B cell (primary cell): ENCODE measurements at regions not wholly inside any gene's neighbourhood (a gene's known extent, or its start where the extent isn't known, plus 50 kb on each side); places are given as distances from the start of the nearest gene placed in this dataset.

Experiments
- ATAC-seq: fragments of 200-7000 bp; cut with Tn5 transposase; one replicate; pipeline ENCODE4 v1.10.0; 2021; ENCODE audit warnings: low read depth, mild to moderate bottlenecking, moderate number of reproducible peaks, moderate library complexity
- CTCF ChIA-PET: fragments of 350-600 bp; sonication (Branson Sonifier 250); formaldehyde crosslinking; loops from one replicate; lab custom pipeline; 2021; ENCODE audit warnings: antibody characterized with exemption, inconsistent platforms; lab: Charles Lee
- POLR2A ChIA-PET: fragments of 350-600 bp; sonication (Branson Sonifier 250); formaldehyde crosslinking; loops from one replicate; lab custom pipeline; 2021; ENCODE audit warnings: antibody characterized with exemption; lab: Charles Lee
- DNase-seq: peaks from one replicate; pipeline ENCODE4 v3.0.0; 2013
- H2AFZ ChIP-seq: 2 replicates; pipeline ENCODE4 v1.6.1; 2012; ENCODE audit warnings: mild to moderate bottlenecking, low read depth, low read length; ENCODE audit not compliant: insufficient read depth, poor library complexity, severe bottlenecking
- H3K27ac ChIP-seq, 2 donors: 1 replicate in 1 of 2; 2 replicates in 1 of 2; pipeline ENCODE4 v1.5.1; 2012 to 2013; ENCODE audit warnings: low read length in 2 of 2, mild to moderate bottlenecking in 2 of 2, moderate library complexity in 1 of 2
- H3K27me3 ChIP-seq, 4 experiments: fragments of 200-600 bp in 1 of 4; sonication (generic) in 1 of 4; replicated peaks in 1 of 4; 1 replicate in 2 of 4; 2 replicates in 2 of 4; pipeline versions ENCODE4 v1.6.1 to v1.7.0; 2013 to 2016; ENCODE audit warnings: low read length in 3 of 4, mild to moderate bottlenecking in 2 of 4, mixed read lengths in 1 of 4, moderate library complexity in 1 of 4; ENCODE audit not compliant: insufficient read depth in 4 of 4, control insufficient read depth in 3 of 4; ENCODE audit errors: control extremely low read depth in 1 of 4
- H3K36me3 ChIP-seq, 2 experiments: replicated peaks in 1 of 2; 1 replicate in 1 of 2; 2 replicates in 1 of 2; pipeline versions ENCODE4 v1.6.1 to v1.7.1; 2013; ENCODE audit warnings: low read length in 1 of 2; ENCODE audit not compliant: insufficient read depth in 2 of 2, control insufficient read depth in 1 of 2; ENCODE audit errors: control extremely low read depth in 1 of 2, extremely low read depth in 1 of 2
- H3K4me1 ChIP-seq, 2 donors: fragments of 200-600 bp in 1 of 2; sonication (generic) in 1 of 2; 1 replicate in 1 of 2; 2 replicates in 1 of 2; pipeline versions ENCODE4 v1.5.1 to v1.6.1; 2013 to 2017; ENCODE audit warnings: low read length in 2 of 2; ENCODE audit not compliant: control insufficient read depth in 2 of 2, insufficient read depth in 2 of 2
- H3K4me2 ChIP-seq: replicated peaks from 2 replicates; pipeline ENCODE3; 2012; ENCODE audit warnings: mild to moderate bottlenecking, low read depth, low read length; ENCODE audit not compliant: poor library complexity, severe bottlenecking
- H3K4me3 ChIP-seq, 5 experiments: fragments of 200-600 bp in 1 of 5; sonication (generic) in 1 of 5; 1 replicate in 3 of 5; 2 replicates in 2 of 5; pipeline versions ENCODE4 v1.5.1 to v1.7.0; 2011 to 2016; ENCODE audit warnings: low read length in 4 of 5, mild to moderate bottlenecking in 4 of 5, low read depth in 2 of 5, control low read depth in 1 of 5, moderate library complexity in 1 of 5; ENCODE audit not compliant: insufficient read depth in 1 of 5; ENCODE audit errors: control extremely low read depth in 1 of 5, extremely low read depth in 1 of 5
- H3K79me2 ChIP-seq: fragments of 200-600 bp; sonication (generic); one replicate; pipeline ENCODE4 v1.6.0; 2016; ENCODE audit warnings: low read length; ENCODE audit not compliant: control insufficient read depth, insufficient read depth
- H3K9ac ChIP-seq: fragments of 200-600 bp; sonication (generic); 2 replicates; pipeline ENCODE4 v1.6.1; 2017; ENCODE audit warnings: mild to moderate bottlenecking, low read length, moderate library complexity
- H3K9me3 ChIP-seq, 3 donors: one replicate each; pipeline versions ENCODE4 v1.6.1 to v1.7.1; 2013; ENCODE audit warnings: low read length in 2 of 3; ENCODE audit not compliant: control insufficient read depth in 2 of 3, insufficient read depth in 1 of 3; ENCODE audit errors: control extremely low read depth in 1 of 3
- H4K20me1 ChIP-seq: 2 replicates; pipeline ENCODE4 v1.6.0; 2012; ENCODE audit warnings: mild to moderate bottlenecking, low read length; ENCODE audit not compliant: insufficient read depth, control insufficient read depth, poor library complexity, severe bottlenecking
- H3K27ac Mint-ChIP-seq: one replicate; pipeline ENCODE4 v1.8.0; 2021; ENCODE audit warnings: mixed read lengths
- H3K27me3 Mint-ChIP-seq: one replicate; pipeline ENCODE4 v1.8.0; 2021; ENCODE audit warnings: mixed read lengths
- H3K4me1 Mint-ChIP-seq: one replicate; pipeline ENCODE4 v1.8.0; 2021; ENCODE audit warnings: mixed read lengths
- H3K4me3 Mint-ChIP-seq: one replicate; pipeline ENCODE4 v1.8.0; 2021; ENCODE audit warnings: mixed read lengths
- H3K9me3 Mint-ChIP-seq: one replicate; pipeline ENCODE4 v1.8.0; 2022; ENCODE audit warnings: mixed read lengths; ENCODE audit not compliant: insufficient read depth
- EZH2 ChIP-seq: IDR thresholded peaks from 2 replicates; pipeline ENCODE4 v1.6.1; 2012; ENCODE audit warnings: borderline replicate concordance, low read depth, mild to moderate bottlenecking, moderate library complexity, low read length; ENCODE audit not compliant: insufficient read depth, poor library complexity, severe bottlenecking
- WGBS: methylation state at CpG from one replicate; pipeline ENCODE4 v1.1.5; 2013; ENCODE audit warnings: missing lambda C conversion rate; ENCODE audit not compliant: insufficient coverage; 5-methylcytosine and 5-hydroxymethylcytosine counted together
- intact Hi-C: fragments of 100-400 bp; cut with micrococcal nuclease; formaldehyde crosslinking; loops from one replicate; pipeline ENCODE4 v1.10.0; 2022
- TF ChIP-seq, protein P1 (sequence below): fragments of 200-600 bp; IDR thresholded peaks from one replicate; pipeline ENCODE4 v1.8.0; 2022; ENCODE audit warnings: antibody characterized with exemption, mild to moderate bottlenecking

- Mint-ChIP-seq H3K4me1 (no peaks in the 10 kb centered on the region), H3K9me3 (no peaks in the 10 kb centered on the region), H3K27ac (no peak overlapping the region), H3K4me3 (no peak overlapping the region), H3K27me3 (no peaks in the 10 kb centered on the region)
- Histone ChIP-seq H3K4me3 (no peak overlapping the region), H3K9ac (no peak overlapping the region), H3K4me1 (no peaks in the 10 kb centered on the region), H3K27me3 (no peaks in the 10 kb centered on the region), H3K27ac (no peak overlapping the region), H4K20me1 (no peaks in the 10 kb centered on the region), H2AFZ (no peak overlapping the region), H3K4me2 (no peak overlapping the region), H3K79me2 (no peaks in the 10 kb centered on the region), H3K36me3 (no peaks in the 10 kb centered on the region), H3K9me3 (peaks cover 0 to 29% (median 2%) of the 10 kb centered on the region in 3 donors)
- ChIA-PET POLR2A (no interaction called here), CTCF (no interaction called here)
- 92% methylated on average over 8 of the region's 10 CpGs for WGBS
- TF ChIP-seq EZH2: no peak
- TF ChIP-seq, protein P1, sequence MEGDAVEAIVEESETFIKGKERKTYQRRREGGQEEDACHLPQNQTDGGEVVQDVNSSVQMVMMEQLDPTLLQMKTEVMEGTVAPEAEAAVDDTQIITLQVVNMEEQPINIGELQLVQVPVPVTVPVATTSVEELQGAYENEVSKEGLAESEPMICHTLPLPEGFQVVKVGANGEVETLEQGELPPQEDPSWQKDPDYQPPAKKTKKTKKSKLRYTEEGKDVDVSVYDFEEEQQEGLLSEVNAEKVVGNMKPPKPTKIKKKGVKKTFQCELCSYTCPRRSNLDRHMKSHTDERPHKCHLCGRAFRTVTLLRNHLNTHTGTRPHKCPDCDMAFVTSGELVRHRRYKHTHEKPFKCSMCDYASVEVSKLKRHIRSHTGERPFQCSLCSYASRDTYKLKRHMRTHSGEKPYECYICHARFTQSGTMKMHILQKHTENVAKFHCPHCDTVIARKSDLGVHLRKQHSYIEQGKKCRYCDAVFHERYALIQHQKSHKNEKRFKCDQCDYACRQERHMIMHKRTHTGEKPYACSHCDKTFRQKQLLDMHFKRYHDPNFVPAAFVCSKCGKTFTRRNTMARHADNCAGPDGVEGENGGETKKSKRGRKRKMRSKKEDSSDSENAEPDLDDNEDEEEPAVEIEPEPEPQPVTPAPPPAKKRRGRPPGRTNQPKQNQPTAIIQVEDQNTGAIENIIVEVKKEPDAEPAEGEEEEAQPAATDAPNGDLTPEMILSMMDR: no peak
- ATAC-seq: no peak
- DNase-seq: no peak
- intact Hi-C loops: no loop called here
Observed at GRCh38 chr16:87007907-87008306, 309.3 kb downstream of the C16orf95 start.

- Histone ChIP-seq H3K36me3 (no peaks in the 10 kb centered on the region), H3K4me1 (no peaks in the 10 kb centered on the region), H2AFZ (no peak overlapping the region), H3K27ac (no peak overlapping the region), H3K9me3 (peaks cover 0 to 29% (median 2%) of the 10 kb centered on the region in 3 donors), H4K20me1 (no peaks in the 10 kb centered on the region), H3K79me2 (no peaks in the 10 kb centered on the region), H3K4me2 (no peak overlapping the region), H3K27me3 (no peaks in the 10 kb centered on the region), H3K4me3 (no peak overlapping the region), H3K9ac (no peak overlapping the region)
- Mint-ChIP-seq H3K27ac (no peak overlapping the region), H3K4me1 (no peaks in the 10 kb centered on the region), H3K9me3 (no peaks in the 10 kb centered on the region), H3K27me3 (no peaks in the 10 kb centered on the region), H3K4me3 (no peak overlapping the region)
- 80% methylated on average over 3 of the region's 5 CpGs for WGBS
- intact Hi-C loops: no loop called here
- no peak for DNase-seq
- ChIA-PET POLR2A (no interaction called here), CTCF (no interaction called here)
- TF ChIP-seq EZH2: no peak
- TF ChIP-seq, protein P1: no peak
- no peak for ATAC-seq
Observed at GRCh38 chr16:87008664-87009063, 308.5 kb downstream of the C16orf95 start.
